ENCODE measurements at regions not wholly inside any gene's neighbourhood (a gene's known extent, or its start where the extent isn't known, plus 50 kb on each side); places are given as distances from the start of the nearest gene placed in this dataset.

- TF ChIP-seq CTCF (IDR thresholded peaks at IDR 0.05), result no peak
These were observed 178.0 kb upstream of the E2F7 start for GRCh38 chr12:77243345-77243744.

GRCh38 chr12:77239617-77240016 lies 174.2 kb upstream of the E2F7 start:
- TF ChIP-seq CTCF (IDR thresholded peaks at IDR 0.05), result no peak

GRCh38 chr12:77238335-77238734 lies 173.0 kb upstream of the E2F7 start:
- no peak for TF ChIP-seq CTCF (IDR thresholded peaks at IDR 0.05)

- TF ChIP-seq CTCF (IDR thresholded peaks at IDR 0.05), result no peak
These were observed 172.5 kb upstream of the E2F7 start for GRCh38 chr12:77237896-77238295.

- TF ChIP-seq CTCF (IDR thresholded peaks at IDR 0.05), result no peak
These were observed 170.7 kb upstream of the E2F7 start for GRCh38 chr12:77236066-77236465.

- TF ChIP-seq CTCF (IDR thresholded peaks at IDR 0.05), result no peak
These were observed 166.7 kb upstream of the E2F7 start for GRCh38 chr12:77232045-77232444.

GRCh38 chr12:77231501-77231918 lies 166.1 kb upstream of the E2F7 start:
- TF ChIP-seq CTCF (IDR thresholded peaks at IDR 0.05), result no peak

All from LNCAP (cell line).